GM12865 (cell line): ENCODE measurements at regions not wholly inside any gene's neighbourhood (a gene's known extent, or its start where the extent isn't known, plus 50 kb on each side); places are given as distances from the start of the nearest gene placed in this dataset.
"Not testable (repeated sequence)": the region's sequence is repeated elsewhere in the genome, so short reads cannot be mapped to it uniquely, and the experiment has no call there.

Experiments used
- DNase-seq: peaks from one replicate; pipeline ENCODE4 v3.0.0; 2010; ENCODE audit warnings: low read depth
- H3K4me3 ChIP-seq: 2 replicates; pipeline ENCODE4 v1.5.1; 2011; ENCODE audit warnings: mild to moderate bottlenecking, low read depth, low read length, control low read depth
- CTCF ChIP-seq: IDR thresholded peaks from 2 replicates; pipeline ENCODE4 v1.5.1; 2011; ENCODE audit warnings: low read length, control low read depth, low read depth, inconsistent platforms; ENCODE audit not compliant: insufficient read depth; ENCODE audit errors: missing control alignments

GRCh38 chr5:128706269-128706668, 168.2 kb upstream of the FBN2 start:
- TF ChIP-seq CTCF = no peak
- DNase-seq = no peak
- no peak overlapping the region for H3K4me3 ChIP-seq

DNA sequence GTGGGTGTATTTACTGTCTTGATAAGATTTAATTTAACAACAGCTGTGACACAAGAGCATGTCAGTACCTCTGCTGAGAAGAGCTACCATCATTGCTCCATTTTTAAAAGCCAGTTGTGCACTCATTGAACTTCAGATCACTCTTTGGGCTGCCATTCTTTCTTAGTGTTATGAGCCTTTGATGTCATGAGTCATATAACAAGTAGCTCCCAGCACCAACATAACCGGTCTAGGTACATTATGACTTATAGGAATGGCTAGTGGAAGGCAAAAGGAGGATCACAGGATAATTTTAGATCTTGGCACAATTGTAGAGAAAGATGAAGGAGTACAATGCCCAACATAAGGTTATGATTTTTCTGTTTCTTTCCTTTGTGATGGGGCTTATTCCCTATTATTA, 170.8 kb upstream of the FBN2 start:
- no peak overlapping the region for H3K4me3 ChIP-seq
- TF ChIP-seq CTCF = no peak
- no peak for DNase-seq

- no peak for DNase-seq
- no peak overlapping the region for H3K4me3 ChIP-seq
- TF ChIP-seq CTCF = no peak
Observed at GRCh38 chr5:128711216-128711615, 173.2 kb upstream of the FBN2 start.

GRCh38 chr5:128714551-128714950, 176.5 kb upstream of the FBN2 start:
- H3K4me3 ChIP-seq = no peak overlapping the region
- no peak for DNase-seq
- TF ChIP-seq CTCF = no peak

- no peak for DNase-seq
Observed at GRCh38 chr5:128722551-128722950, 184.5 kb upstream of the FBN2 start.

GRCh38 chr5:128730021-128730420, 192.0 kb upstream of the FBN2 start:
- not testable (repeated sequence) for DNase-seq, H3K4me3 ChIP-seq

More at GRCh38 chr5:128722551-128722950, 184.5 kb upstream of the FBN2 start:
- TF ChIP-seq CTCF = no peak
- H3K4me3 ChIP-seq = no peak overlapping the region

- not testable (repeated sequence) for H3K4me3 ChIP-seq, DNase-seq
Observed at GRCh38 chr5:128735656-128736055, 197.6 kb upstream of the FBN2 start.

GRCh38 chr5:128736553-128736952, 198.5 kb upstream of the FBN2 start:
- DNase-seq = no peak
- TF ChIP-seq CTCF = no peak
- H3K4me3 ChIP-seq = no peak overlapping the region
